ENCODE measurements at regions not wholly inside any gene's neighbourhood (a gene's known extent, or its start where the extent isn't known, plus 50 kb on each side); places are given as distances from the start of the nearest gene placed in this dataset.

- DNase-seq, result no peak
- no peak for ATAC-seq
- H3K9me3 ChIP-seq, result peaks cover 0 to 9% (median 0%) of the 10 kb centered on the region in 12 donors
- H3K27ac ChIP-seq, result no peak overlapping the region
- H3K36me3 ChIP-seq, result no peaks in the 10 kb centered on the region
- H3K27me3 ChIP-seq, result peaks cover 0 to 16% (median 6%) of the 10 kb centered on the region in 9 donors
- TF ChIP-seq CTCF (IDR thresholded peaks at IDR 0.05) (no peak), POLR2A (IDR thresholded peaks at IDR 0.05) (no peak)
- 51 to 61% (median 56%) methylated on average over 4 of the region's 4 CpGs for WGBS, 4 donors
- intact Hi-C loops (cut with DNase I), result loop anchor here in 1 of 10 donors (10.0 kb wide), 1 partner anchor 61 kb away; no protein-coding TSS in a partner anchor
- no peak overlapping the region for H3K4me3 ChIP-seq
- H3K4me1 ChIP-seq, result no peaks in the 10 kb centered on the region
These were observed 159.8 kb upstream of the SDK2 start for GRCh38 chr17:73803964-73804435.

- Histone ChIP-seq H3K4me1 (no peaks in the 10 kb centered on the region), H3K9me3 (peaks cover 0 to 9% (median 0%) of the 10 kb centered on the region in 12 donors), H3K27ac (no peak overlapping the region), H3K4me3 (no peak overlapping the region), H3K27me3 (peaks cover 0 to 16% (median 2%) of the 10 kb centered on the region in 9 donors), H3K36me3 (no peaks in the 10 kb centered on the region)
- 92 to 100% (median 98%) methylated on average over 1 of the region's 1 CpG for WGBS, 4 donors
- no peak for TF ChIP-seq POLR2A (IDR thresholded peaks at IDR 0.05)
- no peak for TF ChIP-seq CTCF (IDR thresholded peaks at IDR 0.05)
- intact Hi-C loops (cut with DNase I), result loop anchor here in 1 of 10 donors (10.0 kb wide), 1 partner anchor 58 kb away; no protein-coding TSS in a partner anchor
- DNase-seq, result no peak
- ATAC-seq, result no peak
These were observed 162.5 kb upstream of the SDK2 start for GRCh38 chr17:73806768-73807167.

- TF ChIP-seq POLR2A (IDR thresholded peaks at IDR 0.05) (no peak), CTCF (IDR thresholded peaks at IDR 0.05) (no peak)
- Histone ChIP-seq H3K27me3 (no peaks in the 10 kb centered on the region), H3K36me3 (no peaks in the 10 kb centered on the region), H3K27ac (no peak overlapping the region), H3K4me3 (no peak overlapping the region), H3K4me1 (no peaks in the 10 kb centered on the region), H3K9me3 (no peaks in the 10 kb centered on the region)
- ATAC-seq (no peak), DNase-seq (no peak)
- WGBS, 4 donors, result 87 to 97% (median 90%) methylated on average over 5 of the region's 5 CpGs
- intact Hi-C loops (cut with DNase I), result no loop called here
These were observed 169.0 kb upstream of the SDK2 start for GRCh38 chr17:73813201-73813600.

GRCh38 chr17:73814075-73814474 is 169.8 kb upstream of the SDK2 start:
- Histone ChIP-seq H3K4me1 (no peaks in the 10 kb centered on the region), H3K27me3 (no peaks in the 10 kb centered on the region), H3K36me3 (no peaks in the 10 kb centered on the region), H3K9me3 (no peaks in the 10 kb centered on the region), H3K27ac (no peak overlapping the region), H3K4me3 (no peak overlapping the region)
- no peak for DNase-seq
- intact Hi-C loops (cut with DNase I), result no loop called here
- WGBS, 4 donors, result 46 to 60% (median 51%) methylated on average over 7 of the region's 7 CpGs
- ATAC-seq, result no peak
- TF ChIP-seq CTCF (IDR thresholded peaks at IDR 0.05) (no peak), POLR2A (IDR thresholded peaks at IDR 0.05) (no peak)
